Aorta (tissue), 5 donors: ENCODE measurements at regions not wholly inside any gene's neighbourhood (a gene's known extent, or its start where the extent isn't known, plus 50 kb on each side); places are given as distances from the start of the nearest gene placed in this dataset.

ENCODE experiments used
- ATAC-seq: fragments of 200-7000 bp; cut with Tn5 transposase; one replicate; pipeline ENCODE4 v1.9.1; 2022; ENCODE audit warnings: moderate library complexity; ENCODE audit not compliant: low FRiP score
- DNase-seq, 2 donors: peaks; one replicate each; pipeline ENCODE4 v3.0.0-alpha.2; 2020
- H3K27ac ChIP-seq, 2 donors: one replicate each; pipeline ENCODE4 v1.5.1; 2013; ENCODE audit warnings: low read length in 2 of 2, mild to moderate bottlenecking in 2 of 2, moderate library complexity in 2 of 2, control low read depth in 1 of 2, inconsistent platforms in 1 of 2, low read depth in 1 of 2
- H3K27me3 ChIP-seq, 2 donors: one replicate each; pipeline ENCODE4 v1.6.1; 2013; ENCODE audit warnings: control low read depth in 1 of 2, low read length in 1 of 2, mild to moderate bottlenecking in 1 of 2, moderate library complexity in 1 of 2; ENCODE audit not compliant: insufficient read depth in 2 of 2, control insufficient read depth in 1 of 2
- H3K36me3 ChIP-seq, 2 donors: one replicate each; pipeline ENCODE4 v1.6.1; 2013; ENCODE audit warnings: control low read depth in 1 of 2, low read length in 1 of 2, mild to moderate bottlenecking in 1 of 2; ENCODE audit not compliant: insufficient read depth in 2 of 2, control insufficient read depth in 1 of 2
- H3K4me1 ChIP-seq, 2 donors: one replicate each; pipeline ENCODE4 v1.6.1; 2013; ENCODE audit warnings: low read length in 2 of 2, control low read depth in 1 of 2, mild to moderate bottlenecking in 1 of 2, moderate library complexity in 1 of 2; ENCODE audit not compliant: insufficient read depth in 2 of 2, control insufficient read depth in 1 of 2
- H3K4me3 ChIP-seq, 2 donors: one replicate each; pipeline ENCODE4 v1.5.1; 2013; ENCODE audit warnings: low read length in 2 of 2, control low read depth in 1 of 2, mild to moderate bottlenecking in 1 of 2
- H3K9me3 ChIP-seq: one replicate; pipeline ENCODE4 v1.6.1; 2013; ENCODE audit warnings: mild to moderate bottlenecking, low read length; ENCODE audit not compliant: control insufficient read depth
- WGBS, 2 donors: extraction: QIAGEN DNeasy Blood & Tissue Kit; methylation state at CpG; one replicate each; pipeline ENCODE4 v1.1.7; 2013; 5-methylcytosine and 5-hydroxymethylcytosine counted together
- intact Hi-C, 2 donors: fragments of 100-400 bp; cut with DNase I; formaldehyde crosslinking; loops; one replicate each; pipeline versions ENCODE4 v1.14.2 to v1.15.0; 2022
- donor health status: healthy with polysubstance abuse.
- donor health status: Bipolar disorder and iron deficiency.
- donor health status: DM: no; HTN: no; CAD: no.
- donor health status: DM: no; HTN: no; CAD: no.
- donor health status: DM: yes; HTN: yes; CAD: no.

DNA sequence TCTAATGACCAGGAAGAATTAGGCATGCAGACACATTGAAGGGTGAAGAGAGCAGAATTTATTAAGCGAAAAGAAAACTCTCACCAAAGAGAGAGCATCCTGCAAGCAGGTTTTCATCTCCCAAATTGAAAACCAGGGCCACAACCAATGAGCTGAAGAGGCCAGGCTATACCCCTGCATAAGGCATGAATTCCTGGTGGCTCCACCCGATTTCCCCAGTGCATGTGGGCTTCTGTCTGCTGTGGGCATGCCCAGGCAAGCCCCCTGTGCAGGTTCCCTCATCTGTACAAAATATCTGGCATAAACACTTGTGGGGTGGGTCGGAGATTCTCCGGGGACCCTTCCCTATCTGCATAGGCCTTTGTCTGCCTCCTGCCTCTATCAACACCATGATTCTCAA, 621.6 kb upstream of the LRRTM1 start:
- Histone ChIP-seq H3K27me3 (no peaks in the 10 kb centered on the region), H3K27ac (no peak overlapping the region), H3K36me3 (no peaks in the 10 kb centered on the region), H3K4me1 (no peaks in the 10 kb centered on the region), H3K4me3 (no peak overlapping the region), H3K9me3 (no peaks in the 10 kb centered on the region)
- DNase-seq (no peak), ATAC-seq (no peak)
- WGBS, 2 donors = 68 to 70% methylated on average over 4 of the region's 4 CpGs
- intact Hi-C loops = no loop called here

DNA sequence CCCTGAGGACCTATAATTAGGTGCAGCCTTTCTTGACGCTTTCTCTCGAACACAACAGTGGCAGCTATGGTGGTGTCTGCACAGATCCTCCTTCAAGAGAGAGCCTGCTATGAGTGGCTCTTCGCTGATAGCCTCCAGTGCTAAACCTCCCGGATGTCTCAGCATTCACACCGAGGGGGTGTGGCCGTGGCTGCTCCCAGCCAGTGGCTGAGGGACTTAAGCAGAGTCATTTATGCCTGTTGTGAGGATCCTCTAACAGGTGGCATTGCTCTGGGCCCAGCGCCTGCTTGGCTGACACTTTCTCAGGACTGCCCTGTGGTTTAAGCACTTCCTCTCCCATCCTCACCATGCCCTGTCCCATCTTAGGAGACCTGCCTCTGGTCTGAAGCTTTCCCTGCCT, 592.0 kb upstream of the LRRTM1 start:
- H3K4me1 ChIP-seq = no peaks in the 10 kb centered on the region
- no peak overlapping the region for H3K4me3 ChIP-seq
- no peaks in the 10 kb centered on the region for H3K9me3 ChIP-seq
- H3K27ac ChIP-seq = no peak overlapping the region
- ATAC-seq (no peak), DNase-seq (no peak)
- no peaks in the 10 kb centered on the region for H3K36me3 ChIP-seq
- no peaks in the 10 kb centered on the region for H3K27me3 ChIP-seq
- intact Hi-C loops = no loop called here
- WGBS, 2 donors = 79 to 83% methylated on average over 7 of the region's 7 CpGs

DNA sequence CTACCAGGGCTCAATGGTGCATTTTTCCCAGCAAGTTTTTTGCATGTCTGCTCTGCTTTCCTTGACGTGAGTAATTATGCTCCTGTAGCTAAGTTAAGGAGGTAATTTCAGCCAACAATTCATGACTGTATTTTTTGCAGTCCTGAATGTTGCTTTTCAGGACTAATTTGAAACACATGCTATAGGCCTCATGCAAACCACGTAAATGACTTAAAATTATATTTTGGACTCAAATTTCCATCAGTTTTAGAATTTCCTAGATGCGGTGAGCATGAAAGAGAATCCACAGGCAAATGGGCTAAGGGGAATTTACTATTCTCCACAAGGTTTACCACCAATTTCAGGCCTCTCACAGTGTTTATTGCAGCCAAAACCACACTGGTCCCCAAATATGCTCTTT, 589.9 kb upstream of the LRRTM1 start:
- no peaks in the 10 kb centered on the region for H3K36me3 ChIP-seq
- H3K9me3 ChIP-seq = no peaks in the 10 kb centered on the region
- ATAC-seq = no peak
- DNase-seq = no peak
- H3K4me3 ChIP-seq = no peak overlapping the region
- intact Hi-C loops = no loop called here
- WGBS, 2 donors = 30 to 39% methylated on average over 3 of the region's 3 CpGs
- no peaks in the 10 kb centered on the region for H3K4me1 ChIP-seq
- H3K27ac ChIP-seq = no peak overlapping the region
- peaks cover 0 to 1% of the 10 kb centered on the region in 2 donors for H3K27me3 ChIP-seq

DNA sequence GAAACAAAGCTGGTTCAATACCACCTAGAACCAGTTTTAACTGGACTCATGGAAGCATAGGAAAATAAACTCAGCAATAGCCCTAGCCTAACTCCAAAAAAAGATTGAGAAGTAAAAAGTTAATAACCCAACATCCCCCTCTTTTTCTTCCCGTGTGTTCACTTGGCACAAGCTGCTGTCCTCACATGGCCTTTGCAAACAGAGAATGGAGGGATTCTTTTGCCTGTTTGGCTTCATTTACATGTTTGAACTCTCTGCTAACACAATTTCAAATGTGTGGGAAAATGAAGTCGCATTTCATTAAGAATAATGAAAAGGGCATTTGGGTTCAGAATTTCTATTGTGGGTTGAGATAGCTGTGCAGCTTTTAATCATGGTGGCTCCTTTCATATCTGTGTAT, 589.2 kb upstream of the LRRTM1 start:
- 45 to 48% methylated on average over 2 of the region's 2 CpGs for WGBS, 2 donors
- no peak for ATAC-seq

DNA sequence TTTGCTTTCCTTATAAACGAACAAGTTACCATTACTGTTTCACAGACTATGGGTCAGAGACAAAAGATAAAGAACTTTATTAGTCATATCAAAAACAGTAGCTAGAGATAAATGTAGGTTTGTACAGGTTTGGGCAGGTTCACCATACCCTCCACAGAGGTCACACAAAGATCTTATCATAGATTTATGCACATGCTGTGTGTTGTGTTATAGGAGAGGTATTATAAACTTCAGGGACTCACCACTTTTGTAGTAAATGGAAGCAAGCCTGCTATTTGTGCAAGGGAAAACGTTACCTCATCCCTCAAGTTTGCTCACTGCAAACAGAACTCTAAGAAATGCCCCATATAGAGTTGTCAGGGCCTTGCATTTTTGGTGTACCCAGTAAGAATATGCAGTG, 584.5 kb upstream of the LRRTM1 start:
- Histone ChIP-seq H3K4me3 (no peak overlapping the region), H3K9me3 (no peaks in the 10 kb centered on the region), H3K4me1 (no peaks in the 10 kb centered on the region), H3K27ac (no peak overlapping the region), H3K27me3 (peaks cover 0 to 3% of the 10 kb centered on the region in 2 donors), H3K36me3 (no peaks in the 10 kb centered on the region)
- 23 to 27% methylated on average over 2 of the region's 2 CpGs for WGBS, 2 donors
- ATAC-seq (no peak), DNase-seq (no peak)
- intact Hi-C loops = no loop called here

More for the DNA sequence above, 589.2 kb upstream of the LRRTM1 start:
- Histone ChIP-seq H3K27me3 (peaks cover 0 to 1% of the 10 kb centered on the region in 2 donors), H3K9me3 (no peaks in the 10 kb centered on the region), H3K4me3 (no peak overlapping the region), H3K27ac (no peak overlapping the region), H3K36me3 (no peaks in the 10 kb centered on the region), H3K4me1 (no peaks in the 10 kb centered on the region)
- intact Hi-C loops = no loop called here
- DNase-seq = no peak

DNA sequence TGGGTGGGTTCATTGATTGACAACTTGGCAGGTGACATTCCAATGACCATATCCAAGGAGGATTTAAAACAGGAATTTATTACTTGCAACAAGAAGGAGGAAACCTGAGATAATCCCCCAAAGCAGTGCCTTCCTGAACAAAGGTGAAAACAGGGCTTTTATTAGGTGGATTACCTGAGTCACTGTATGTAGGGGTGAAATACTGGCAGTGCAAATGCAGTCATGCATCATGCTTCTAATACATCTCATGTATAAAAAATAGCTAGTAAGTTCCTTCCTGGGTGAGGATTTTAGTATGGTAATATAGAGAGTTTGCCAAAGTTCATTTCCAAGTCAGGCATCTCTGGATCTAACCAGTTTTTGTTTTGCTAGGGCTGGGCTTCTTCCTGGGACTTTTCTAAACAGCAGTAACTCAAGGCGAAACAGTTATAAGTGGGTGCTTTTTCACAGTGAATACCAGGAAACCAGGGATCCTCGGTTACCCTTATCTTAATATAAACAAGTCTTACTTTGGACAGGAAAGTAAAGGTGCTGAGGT, 583.4 kb upstream of the LRRTM1 start:
- DNase-seq (no peak), ATAC-seq (no peak)
- intact Hi-C loops = no loop called here
- Histone ChIP-seq H3K27ac (no peak overlapping the region), H3K4me1 (no peaks in the 10 kb centered on the region), H3K4me3 (no peak overlapping the region), H3K36me3 (no peaks in the 10 kb centered on the region), H3K9me3 (no peaks in the 10 kb centered on the region), H3K27me3 (peaks cover 0 to 3% of the 10 kb centered on the region in 2 donors)
- 22 to 24% methylated on average over 2 of the region's 2 CpGs for WGBS, 2 donors

DNA sequence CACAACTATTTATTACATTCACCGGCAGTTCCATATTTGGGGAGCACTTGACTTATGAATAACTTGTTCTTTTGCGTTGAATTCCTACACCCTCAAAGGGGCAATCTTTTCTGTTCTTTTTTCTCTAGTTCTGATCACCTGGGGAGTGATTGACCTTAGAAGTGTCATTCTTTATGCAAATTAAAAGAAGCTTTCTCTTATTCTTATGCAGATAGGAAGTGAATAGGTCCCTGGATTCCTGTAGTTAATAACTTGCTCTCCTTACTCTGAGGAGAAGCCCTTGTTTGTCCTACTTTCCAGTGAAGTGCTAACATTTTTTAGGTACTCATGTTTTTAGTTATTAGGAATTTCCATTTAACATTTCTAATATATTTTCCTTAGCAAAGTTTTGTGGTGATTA, 569.8 kb upstream of the LRRTM1 start:
- Histone ChIP-seq H3K9me3 (peaks cover 2% of the 10 kb centered on the region), H3K27ac (no peak overlapping the region), H3K27me3 (no peaks in the 10 kb centered on the region), H3K4me3 (no peak overlapping the region), H3K4me1 (no peaks in the 10 kb centered on the region), H3K36me3 (no peaks in the 10 kb centered on the region)
- ATAC-seq = no peak
- intact Hi-C loops = no loop called here
- 51 to 54% methylated on average over 2 of the region's 2 CpGs for WGBS, 2 donors
- DNase-seq = no peak

DNA sequence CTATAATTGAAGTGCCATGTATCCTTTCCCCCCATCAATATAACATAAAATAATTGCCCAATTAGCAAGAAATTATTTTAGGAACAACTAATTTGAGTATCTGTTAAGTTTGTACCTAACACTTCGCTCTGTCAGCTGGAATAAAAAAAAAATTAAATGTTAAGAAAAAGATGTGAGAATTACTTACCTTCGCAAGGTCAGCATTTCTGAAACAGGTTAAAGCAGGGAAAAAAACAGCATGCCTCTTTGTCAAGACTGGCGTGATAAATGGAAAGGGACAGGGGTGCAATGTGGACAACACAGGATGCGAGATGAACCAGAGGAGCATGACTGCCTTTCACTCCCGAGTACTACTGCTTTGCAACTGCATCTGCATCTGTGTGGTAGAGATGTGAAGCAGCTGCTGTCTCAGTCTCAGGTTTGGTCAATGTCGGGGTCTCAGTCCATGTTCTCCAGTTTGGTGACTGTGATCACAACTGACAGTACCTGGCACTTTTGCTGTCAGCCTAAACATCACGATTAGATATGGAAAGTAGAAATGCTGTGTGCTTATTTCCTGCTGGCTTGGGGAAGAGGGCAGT, 565.4 kb upstream of the LRRTM1 start:
- ATAC-seq = no peak
- WGBS, 2 donors = 82 to 86% methylated on average over 7 of the region's 7 CpGs
- intact Hi-C loops = no loop called here

DNA sequence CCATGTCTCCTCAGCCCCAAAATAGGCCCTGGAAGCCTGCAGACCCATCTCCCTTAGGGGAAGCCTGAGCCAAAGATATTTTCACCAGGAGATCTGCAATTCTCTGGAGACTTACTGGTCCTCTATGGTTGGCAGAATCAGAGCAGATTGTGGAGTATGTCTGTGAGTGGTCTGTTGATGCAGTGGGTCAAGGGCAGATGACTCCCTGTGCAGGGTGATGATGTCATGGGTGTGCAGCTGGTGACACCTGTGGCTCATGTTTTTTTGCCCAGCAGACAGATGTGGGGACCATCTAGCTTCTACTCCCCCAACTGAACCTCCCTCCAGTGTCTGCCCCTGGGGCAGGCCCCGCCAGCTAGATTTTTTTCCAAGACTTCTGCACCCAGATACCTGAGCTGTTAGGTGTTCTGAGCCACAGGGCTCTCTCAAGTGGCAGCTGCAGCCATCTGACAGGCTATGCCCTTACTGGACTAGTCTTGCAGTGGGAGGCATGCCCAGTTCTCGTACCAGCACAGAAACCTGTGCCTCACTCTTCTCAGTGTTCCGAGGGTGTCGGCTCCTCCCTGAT, 558.7 kb upstream of the LRRTM1 start:
- ATAC-seq (no peak), DNase-seq (no peak)
- Histone ChIP-seq H3K27me3 (no peaks in the 10 kb centered on the region), H3K27ac (no peak overlapping the region), H3K4me3 (no peak overlapping the region), H3K4me1 (no peaks in the 10 kb centered on the region), H3K36me3 (no peaks in the 10 kb centered on the region), H3K9me3 (peaks cover 1% of the 10 kb centered on the region)
- 88 to 94% methylated on average over 4 of the region's 4 CpGs for WGBS, 2 donors
- intact Hi-C loops = no loop called here

More for the DNA sequence above, 565.4 kb upstream of the LRRTM1 start:
- no peaks in the 10 kb centered on the region for H3K36me3 ChIP-seq
- H3K9me3 ChIP-seq = peaks cover 2% of the 10 kb centered on the region
- H3K27me3 ChIP-seq = no peaks in the 10 kb centered on the region
- H3K4me1 ChIP-seq = no peaks in the 10 kb centered on the region
- no peak overlapping the region for H3K4me3 ChIP-seq
- no peak for DNase-seq
- no peak overlapping the region for H3K27ac ChIP-seq
